HG03025 (cell line): ENCODE measurements at regions not wholly inside any gene's neighbourhood (a gene's known extent, or its start where the extent isn't known, plus 50 kb on each side); places are given as distances from the start of the nearest gene placed in this dataset.

Source experiments
- ATAC-seq: cut with Tn5 transposase; IDR thresholded peaks from one replicate; pipeline ENCODE4 v1.9.1; 2021; ENCODE audit warnings: mild to moderate bottlenecking, moderate library complexity; ENCODE audit not compliant: unreplicated experiment, low FRiP score

- ATAC-seq, result no peak
Observed at GRCh38 chr11:79852176-79852575, 411.3 kb upstream of the TENM4 start.

- ATAC-seq, result no peak
Observed at GRCh38 chr11:79845002-79845709, 404.3 kb upstream of the TENM4 start.

GRCh38 chr11:79834015-79834414 lies 393.2 kb upstream of the TENM4 start:
- no peak for ATAC-seq

GRCh38 chr11:79830446-79830845 lies 389.6 kb upstream of the TENM4 start:
- no peak for ATAC-seq

GRCh38 chr11:79829891-79830290 lies 389.1 kb upstream of the TENM4 start:
- no peak for ATAC-seq

- ATAC-seq, result no peak
Observed at GRCh38 chr11:79822766-79823165, 381.9 kb upstream of the TENM4 start.

GRCh38 chr11:79813551-79813950 lies 372.7 kb upstream of the TENM4 start:
- no peak for ATAC-seq

GRCh38 chr11:79809487-79809886 lies 368.7 kb upstream of the TENM4 start:
- no peak for ATAC-seq

- ATAC-seq, result no peak
Observed at GRCh38 chr11:79807506-79807905, 366.7 kb upstream of the TENM4 start.

- no peak for ATAC-seq
Observed at GRCh38 chr11:79796704-79797103, 355.9 kb upstream of the TENM4 start.

GRCh38 chr11:79794484-79795393 lies 353.9 kb upstream of the TENM4 start:
- ATAC-seq, result no peak

GRCh38 chr11:79794057-79794456 lies 353.2 kb upstream of the TENM4 start:
- ATAC-seq, result no peak

GRCh38 chr11:79786961-79787360 lies 346.1 kb upstream of the TENM4 start:
- ATAC-seq, result no peak

- no peak for ATAC-seq
Observed at GRCh38 chr11:79783833-79784232, 343.0 kb upstream of the TENM4 start.

GRCh38 chr11:79768343-79768742 lies 327.5 kb upstream of the TENM4 start:
- ATAC-seq, result no peak

GRCh38 chr11:79762279-79762921 lies 321.6 kb upstream of the TENM4 start:
- no peak for ATAC-seq

GRCh38 chr11:79758325-79758724 lies 317.5 kb upstream of the TENM4 start:
- ATAC-seq, result no peak

GRCh38 chr11:79747406-79747805 lies 306.6 kb upstream of the TENM4 start:
- no peak for ATAC-seq

GRCh38 chr11:79744941-79745340 lies 304.1 kb upstream of the TENM4 start:
- no peak for ATAC-seq

- no peak for ATAC-seq
Observed at GRCh38 chr11:79742176-79742575, 301.3 kb upstream of the TENM4 start.

GRCh38 chr11:79739591-79739990 lies 298.8 kb upstream of the TENM4 start:
- no peak for ATAC-seq
